Thyroid gland (tissue), 4 donors: ENCODE measurements at regions not wholly inside any gene's neighbourhood (a gene's known extent, or its start where the extent isn't known, plus 50 kb on each side); places are given as distances from the start of the nearest gene placed in this dataset.

Experiments
- DNase-seq, 2 donors: peaks; one replicate each; pipeline ENCODE4 v3.0.0-alpha.2; 2019
- H3K27ac ChIP-seq, 3 donors: fragments of 200-600 bp; sonication (generic); 1 replicate in 2 of 3; 2 replicates in 1 of 3; pipeline ENCODE4 v1.5.1; 2016 to 2019; ENCODE audit warnings: mild to moderate bottlenecking in 1 of 3, moderate library complexity in 1 of 3
- H3K27me3 ChIP-seq: fragments of 200-600 bp; sonication (generic); one replicate; pipeline ENCODE4 v1.5.1; 2019
- H3K36me3 ChIP-seq, 2 donors: fragments of 200-600 bp; sonication (generic); one replicate each; pipeline ENCODE4 v1.5.1; 2016 to 2019
- H3K4me1 ChIP-seq, 2 donors: fragments of 200-600 bp; sonication (generic); one replicate each; pipeline ENCODE4 v1.5.1; 2017 to 2019
- H3K4me3 ChIP-seq, 3 donors: fragments of 200-600 bp; sonication (generic); replicated peaks in 1 of 3; 1 replicate in 2 of 3; 2 replicates in 1 of 3; pipeline ENCODE4 v1.5.1; 2016; ENCODE audit warnings: mild to moderate bottlenecking in 1 of 3
- H3K9me3 ChIP-seq: fragments of 200-600 bp; sonication (generic); one replicate; pipeline ENCODE4 v1.5.1; 2017
- CTCF ChIP-seq, 6 experiments: fragments of 200-600 bp in 3 of 6; fragments of 450-650 bp in 3 of 6; sonication (generic) in 3 of 6; IDR thresholded peaks; one replicate each; pipeline ENCODE4 v1.5.1; 2016 to 2019; ENCODE audit warnings: antibody characterized with exemption in 6 of 6, mild to moderate bottlenecking in 2 of 6, inconsistent platforms in 1 of 6, moderate library complexity in 1 of 6
- POLR2A ChIP-seq, 2 donors: fragments of 450-650 bp; IDR thresholded peaks; one replicate each; pipeline ENCODE4 v1.6.1; 2017; ENCODE audit warnings: antibody characterized with exemption in 2 of 2, mild to moderate bottlenecking in 2 of 2, moderate library complexity in 1 of 2
- WGBS, 2 donors: methylation state at CpG; one replicate each; pipeline ENCODE4 v1.1.5; 2017; 5-methylcytosine and 5-hydroxymethylcytosine counted together
- intact Hi-C: fragments of 100-400 bp; cut with DNase I; formaldehyde crosslinking; loops from one replicate; pipeline ENCODE4 v1.15.1; 2023

DNA sequence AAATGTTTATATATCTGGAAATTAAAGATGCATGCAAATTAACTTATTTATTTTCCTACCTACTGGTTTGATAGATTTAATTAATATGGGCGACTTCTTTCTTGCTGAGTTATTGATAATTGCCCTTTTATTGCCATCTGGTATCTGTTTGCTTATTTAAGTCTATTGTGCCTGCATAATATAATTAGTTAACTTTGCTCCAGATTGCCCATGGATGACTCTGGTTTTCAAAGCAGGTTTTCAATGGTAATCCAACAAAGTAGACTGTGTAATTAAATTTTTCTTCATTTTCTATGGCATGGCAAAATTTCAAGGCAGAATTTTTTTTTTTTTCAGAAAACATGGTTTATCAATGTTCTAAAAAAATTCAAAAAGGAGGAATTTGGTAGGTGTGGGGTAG is 1092.0 kb downstream of the GRIK2 start:
- no peaks in the 10 kb centered on the region for H3K9me3 ChIP-seq

DNA sequence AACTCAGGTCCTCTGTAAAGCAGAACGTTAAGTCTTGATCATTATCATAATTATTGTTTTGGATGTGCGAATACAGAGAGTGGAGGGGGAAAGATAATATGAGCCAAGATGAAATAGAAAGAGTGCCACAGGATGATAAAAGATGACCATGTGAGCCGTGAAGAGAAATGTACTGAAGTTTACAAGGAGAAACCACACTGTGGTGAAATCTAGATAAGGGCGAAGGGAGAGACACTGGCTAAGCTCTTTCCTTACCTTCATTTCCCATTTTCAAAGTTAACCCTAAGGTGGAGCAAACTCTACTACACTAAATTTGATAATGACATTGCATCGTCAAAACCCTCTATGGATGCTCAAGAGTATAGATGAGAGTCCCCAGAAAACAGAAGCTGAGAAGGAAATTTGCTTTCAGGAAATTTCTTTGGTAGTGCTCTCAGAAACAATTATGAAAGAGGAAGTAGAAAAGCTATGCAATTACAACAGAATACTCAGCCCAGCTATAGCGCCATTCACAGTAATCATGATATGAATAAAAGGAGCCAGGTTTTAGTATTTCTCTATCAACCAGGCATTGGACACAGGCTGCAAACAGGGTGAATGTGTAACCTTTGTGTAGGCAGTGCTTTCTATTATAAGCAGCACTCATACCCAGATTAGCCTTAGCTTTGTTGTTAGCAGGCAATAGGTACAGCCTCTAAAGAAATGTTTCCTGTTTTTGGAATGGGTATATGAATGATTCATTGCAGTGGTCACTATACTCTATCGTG is 1080.7 kb downstream of the GRIK2 start:
- no peak for TF ChIP-seq CTCF (IDR thresholded peaks at IDR 0.05)
- TF ChIP-seq POLR2A (IDR thresholded peaks at IDR 0.05), result no peak
- no peak overlapping the region for H3K27ac ChIP-seq
- intact Hi-C loops, result no loop called here
- WGBS, 2 donors, result 74 to 82% methylated on average over 7 of the region's 7 CpGs
- no peaks in the 10 kb centered on the region for H3K9me3 ChIP-seq
- no peak for DNase-seq
- no peaks in the 10 kb centered on the region for H3K36me3 ChIP-seq
- no peaks in the 10 kb centered on the region for H3K4me1 ChIP-seq
- H3K4me3 ChIP-seq, result no peak overlapping the region
- H3K27me3 ChIP-seq, result no peaks in the 10 kb centered on the region

More for the DNA sequence above, 1092.0 kb downstream of the GRIK2 start:
- Histone ChIP-seq H3K27ac (no peak overlapping the region), H3K27me3 (no peaks in the 10 kb centered on the region), H3K36me3 (no peaks in the 10 kb centered on the region), H3K4me1 (no peaks in the 10 kb centered on the region), H3K4me3 (no peak overlapping the region)
- WGBS, 2 donors, result 69 to 78% methylated on average over 1 of the region's 1 CpG
- TF ChIP-seq POLR2A (IDR thresholded peaks at IDR 0.05) (no peak), CTCF (IDR thresholded peaks at IDR 0.05) (no peak)
- intact Hi-C loops, result no loop called here
- DNase-seq, result no peak

- no peaks in the 10 kb centered on the region for H3K27me3 ChIP-seq
- H3K36me3 ChIP-seq, result no peaks in the 10 kb centered on the region
- no peak overlapping the region for H3K4me3 ChIP-seq
- intact Hi-C loops, result no loop called here
- no peak for DNase-seq
- no peaks in the 10 kb centered on the region for H3K9me3 ChIP-seq
- H3K4me1 ChIP-seq, result no peaks in the 10 kb centered on the region
- TF ChIP-seq CTCF (IDR thresholded peaks at IDR 0.05), result no peak
- no peak for TF ChIP-seq POLR2A (IDR thresholded peaks at IDR 0.05)
- H3K27ac ChIP-seq, result no peak overlapping the region
- 39 to 46% methylated on average over 3 to 4 of the region's 4 CpGs for WGBS, 2 donors
Measured at GRCh38 chr6:102458990-102459389, 1065.5 kb downstream of the GRIK2 start.

GRCh38 chr6:102438171-102438570 is 1044.7 kb downstream of the GRIK2 start:
- no peak overlapping the region for H3K27ac ChIP-seq
- H3K4me3 ChIP-seq, result no peak overlapping the region
- H3K27me3 ChIP-seq, result no peaks in the 10 kb centered on the region
- H3K9me3 ChIP-seq, result no peaks in the 10 kb centered on the region
- WGBS, 2 donors, result 76 to 89% methylated on average over 1 of the region's 1 CpG
- no peaks in the 10 kb centered on the region for H3K4me1 ChIP-seq
- no peaks in the 10 kb centered on the region for H3K36me3 ChIP-seq
- no peak for DNase-seq
- intact Hi-C loops, result no loop called here
- TF ChIP-seq POLR2A (IDR thresholded peaks at IDR 0.05), result no peak
- no peak for TF ChIP-seq CTCF (IDR thresholded peaks at IDR 0.05)

DNA sequence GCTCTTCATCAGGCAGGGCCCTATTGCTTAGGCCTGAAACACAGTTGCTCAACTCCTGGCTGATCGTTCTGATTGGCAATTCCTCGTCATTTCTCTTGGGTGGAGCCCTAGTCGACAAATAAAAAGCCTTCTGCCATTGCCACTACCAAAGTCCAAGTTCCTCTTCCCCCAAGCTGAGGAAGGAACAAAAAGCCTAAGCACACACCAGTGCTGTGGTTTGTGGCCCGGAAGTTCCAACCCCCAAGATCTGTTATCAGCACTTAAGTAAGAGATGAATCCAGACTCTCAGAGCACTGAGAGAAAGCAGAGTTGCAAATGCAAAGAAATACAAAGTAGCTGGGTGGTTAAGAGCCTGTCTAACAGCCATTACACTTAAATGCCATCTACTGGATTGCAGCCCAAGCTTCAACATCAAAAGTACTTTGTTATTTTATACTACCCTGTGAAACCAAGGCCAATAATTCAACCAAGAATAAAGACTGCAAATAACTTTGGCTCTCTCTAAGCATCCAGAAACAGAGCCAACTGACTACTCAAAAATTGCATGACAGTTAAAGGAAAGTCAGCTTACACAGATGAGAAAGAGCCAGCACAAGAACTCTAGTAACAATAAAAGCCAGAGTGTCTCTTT is 1024.0 kb downstream of the GRIK2 start:
- Histone ChIP-seq H3K4me3 (no peak overlapping the region), H3K27ac (no peak overlapping the region), H3K36me3 (no peaks in the 10 kb centered on the region), H3K27me3 (no peaks in the 10 kb centered on the region), H3K4me1 (no peaks in the 10 kb centered on the region), H3K9me3 (no peaks in the 10 kb centered on the region)
- intact Hi-C loops, result no loop called here
- TF ChIP-seq CTCF (IDR thresholded peaks at IDR 0.05), result no peak
- no peak for TF ChIP-seq POLR2A (IDR thresholded peaks at IDR 0.05)
- DNase-seq, result no peak
- WGBS, 2 donors, result 61 to 62% methylated on average over 4 of the region's 4 CpGs
